ENCODE measurements at regions not wholly inside any gene's neighbourhood (a gene's known extent, or its start where the extent isn't known, plus 50 kb on each side); places are given as distances from the start of the nearest gene placed in this dataset.
"Not testable (repeated sequence)": the region's sequence is repeated elsewhere in the genome, so short reads cannot be mapped to it uniquely, and the experiment has no call there.

- DNase-seq (ENCODE audit: low spot score): no peak
Observed at GRCh38 chr2:235105821-235106359, 154.1 kb downstream of the SH3BP4 start.

DNA sequence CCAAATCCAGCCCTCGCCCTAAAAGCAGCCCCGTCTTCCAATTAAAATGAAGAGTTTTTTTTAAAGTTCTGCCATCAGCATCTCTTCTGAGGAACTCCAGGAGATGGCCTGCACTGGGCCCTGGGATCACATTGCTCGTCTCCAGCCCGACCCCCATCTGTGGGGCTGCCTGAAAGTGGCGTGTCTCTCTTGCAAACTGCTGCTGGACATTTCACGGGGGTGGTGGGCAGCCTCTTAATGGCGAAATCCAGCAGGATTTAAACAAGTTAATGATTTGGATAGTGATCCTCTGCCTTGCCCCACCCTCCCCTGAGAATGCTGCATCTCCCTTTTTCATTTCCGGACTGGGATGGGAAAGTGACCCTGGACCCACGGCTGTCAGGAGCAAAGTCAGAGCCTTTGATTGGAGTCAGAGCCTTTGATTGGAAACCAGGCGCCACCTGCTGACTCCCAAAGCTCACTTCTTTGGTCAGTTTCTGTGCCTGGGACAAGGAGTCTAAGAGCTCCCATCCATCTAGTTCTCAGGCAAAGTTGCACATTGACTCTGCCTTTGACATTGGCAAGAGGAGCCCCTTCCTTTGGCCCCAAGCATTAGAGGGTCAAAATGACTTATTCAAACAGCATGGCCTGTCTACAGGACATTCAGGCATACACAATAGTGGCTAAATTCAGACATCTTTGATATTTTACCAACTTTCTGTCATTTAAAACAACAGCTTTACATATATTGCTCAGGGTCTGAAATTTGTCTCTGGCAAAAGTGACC, 155.2 kb downstream of the SH3BP4 start:
- no peak for DNase-seq (ENCODE audit: low spot score)

- no peak for DNase-seq (ENCODE audit: low spot score)
Observed at GRCh38 chr2:235107640-235107951, 155.8 kb downstream of the SH3BP4 start.

- DNase-seq (ENCODE audit: low spot score): not testable (repeated sequence)
Observed at GRCh38 chr2:235109561-235109960, 157.7 kb downstream of the SH3BP4 start.

- DNase-seq (ENCODE audit: low spot score): no peak
Observed at GRCh38 chr2:235112365-235112764, 160.5 kb downstream of the SH3BP4 start.

DNA sequence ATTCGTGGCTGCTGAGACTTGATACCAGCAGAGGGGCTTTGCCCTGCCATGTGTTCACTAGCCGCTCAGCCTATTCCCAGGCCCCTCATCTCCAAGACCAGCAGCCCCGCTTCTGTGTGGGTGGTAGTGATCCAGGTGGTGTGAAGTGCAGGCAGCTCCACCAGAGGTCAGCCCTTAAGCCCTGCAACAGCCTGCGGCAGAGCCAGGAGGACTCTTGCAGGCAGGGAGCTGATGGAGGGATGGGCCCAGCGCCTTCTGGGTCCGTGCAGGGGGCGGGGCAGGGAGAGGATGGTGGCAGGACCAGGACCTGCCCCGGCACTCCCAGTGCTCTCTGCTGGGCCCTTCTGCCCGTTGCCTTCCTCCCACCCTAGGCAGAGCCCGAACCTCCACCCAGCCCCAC, 162.0 kb downstream of the SH3BP4 start:
- DNase-seq (ENCODE audit: low spot score): no peak

GRCh38 chr2:235114286-235114685, 162.5 kb downstream of the SH3BP4 start:
- no peak for DNase-seq (ENCODE audit: low spot score)

- no peak for DNase-seq (ENCODE audit: low spot score)
Observed at GRCh38 chr2:235115521-235115920, 163.7 kb downstream of the SH3BP4 start.

- no peak for DNase-seq (ENCODE audit: low spot score)
Observed at GRCh38 chr2:235116885-235117492, 165.2 kb downstream of the SH3BP4 start.

DNA sequence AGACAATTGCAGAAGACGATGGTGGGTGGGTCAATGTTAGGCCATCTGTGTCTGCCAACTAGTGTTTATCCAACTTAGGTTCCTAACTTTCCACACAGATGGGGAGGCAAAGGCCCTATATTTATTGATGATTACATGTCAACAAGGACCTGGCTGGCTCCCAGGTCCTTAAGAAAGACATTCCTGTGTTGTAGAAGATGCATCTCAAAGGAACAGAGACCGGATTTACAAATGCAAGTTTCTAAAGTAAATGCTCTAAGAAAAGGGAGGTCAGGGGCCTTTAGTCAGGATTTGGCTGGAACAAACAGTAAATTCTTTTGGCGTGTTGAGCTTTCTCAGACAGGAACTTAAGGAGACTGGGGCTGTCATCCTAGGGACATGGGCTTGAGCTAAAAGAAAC, 175.0 kb downstream of the SH3BP4 start:
- DNase-seq (ENCODE audit: low spot score): no peak

GRCh38 chr2:235127931-235128330, 176.1 kb downstream of the SH3BP4 start:
- DNase-seq (ENCODE audit: low spot score): no peak

- DNase-seq (ENCODE audit: low spot score): no peak
Observed at GRCh38 chr2:235129850-235130249, 178.0 kb downstream of the SH3BP4 start.

DNA sequence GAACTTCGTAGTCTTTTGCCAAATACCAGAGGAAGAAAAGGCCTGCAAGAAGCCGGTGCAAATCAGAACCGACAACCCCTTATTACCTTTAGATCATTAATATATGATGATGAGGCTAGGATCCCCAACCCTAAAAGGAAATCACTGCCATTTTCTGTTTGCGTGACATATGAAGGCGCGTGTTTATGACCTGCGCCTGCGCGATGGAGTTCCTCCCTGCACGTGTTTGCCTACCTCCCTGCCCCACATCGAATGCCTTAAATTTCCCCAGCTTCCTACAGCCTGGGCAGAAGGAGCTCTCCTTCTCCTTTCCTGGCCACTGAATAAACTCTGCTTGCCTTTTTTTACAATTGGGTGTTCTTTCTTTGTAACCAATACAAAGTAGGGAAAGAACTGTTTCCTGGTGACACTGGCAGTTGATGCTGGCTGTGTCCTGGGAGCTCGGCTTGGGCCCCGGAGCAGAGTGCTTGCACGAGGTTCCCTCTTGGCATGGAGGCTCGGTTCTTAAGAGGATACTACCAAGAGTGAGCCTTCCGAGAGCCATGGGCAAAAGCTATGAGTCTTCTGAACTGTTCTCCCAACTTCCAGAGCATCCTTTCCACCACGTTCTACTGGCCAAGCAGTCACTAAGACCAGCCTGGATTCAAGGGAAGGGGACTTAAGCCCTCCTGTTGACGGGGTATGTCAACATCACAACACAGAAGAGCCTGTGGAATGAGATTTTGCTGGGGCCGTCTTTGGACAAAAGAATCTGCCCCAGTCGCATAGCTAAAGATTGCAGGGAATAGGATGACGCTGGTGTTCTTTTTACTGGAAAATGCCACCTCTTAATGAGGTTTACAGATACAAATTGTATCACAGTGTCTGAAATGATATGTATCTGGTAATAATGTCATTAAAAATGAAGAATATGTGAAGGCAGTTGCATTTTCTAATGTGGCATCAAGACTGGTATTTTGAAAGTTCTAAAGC, 179.8 kb downstream of the SH3BP4 start:
- no peak for DNase-seq (ENCODE audit: low spot score)

GRCh38 chr2:235132651-235133050, 180.8 kb downstream of the SH3BP4 start:
- DNase-seq (ENCODE audit: low spot score): no peak

GRCh38 chr2:235133837-235134236, 182.0 kb downstream of the SH3BP4 start:
- DNase-seq (ENCODE audit: low spot score): no peak

DNA sequence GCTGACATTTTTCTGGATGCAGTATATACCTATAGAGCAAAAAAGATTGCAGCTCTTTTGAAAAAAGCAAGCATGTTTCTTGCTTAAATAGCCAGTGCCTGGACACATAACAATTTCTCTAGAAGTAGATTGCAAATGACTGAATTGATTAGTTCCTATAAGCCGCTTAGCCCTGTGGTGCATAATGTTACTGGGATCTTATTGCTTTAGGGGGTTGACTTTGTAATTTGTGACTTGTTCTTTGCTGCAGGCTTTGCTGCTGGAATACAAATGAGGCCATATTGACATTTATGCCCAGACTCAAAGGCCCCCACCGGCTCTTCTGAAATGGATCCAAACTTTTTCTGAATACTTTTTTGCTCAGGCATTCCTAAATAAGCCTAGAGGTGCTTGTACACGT, 182.6 kb downstream of the SH3BP4 start:
- DNase-seq (ENCODE audit: low spot score): no peak

- no peak for DNase-seq (ENCODE audit: low spot score)
Observed at GRCh38 chr2:235135195-235135965, 183.6 kb downstream of the SH3BP4 start.

- DNase-seq (ENCODE audit: low spot score): peak; percentile 33
Observed at GRCh38 chr2:235135990-235136561, 184.3 kb downstream of the SH3BP4 start.

DNA sequence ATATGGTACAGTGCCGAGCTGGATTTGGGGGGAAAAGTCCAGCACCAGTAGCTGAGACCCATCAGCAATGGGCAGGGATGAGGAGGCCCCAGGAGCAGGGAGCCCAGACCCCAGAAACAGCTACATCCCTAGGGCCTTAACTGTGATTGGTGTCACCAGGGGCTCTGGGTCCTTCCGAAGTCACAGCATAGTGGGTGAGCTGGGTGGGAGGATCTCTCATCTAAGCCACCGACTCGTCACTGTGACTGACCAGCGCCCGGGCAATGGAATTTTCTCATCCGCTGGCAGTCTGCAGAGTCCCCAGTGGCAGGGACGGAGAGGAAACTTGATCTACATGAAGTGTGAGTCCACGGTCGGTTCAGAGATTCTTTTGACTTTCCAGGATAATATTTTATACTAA, 186.5 kb downstream of the SH3BP4 start:
- no peak for DNase-seq (ENCODE audit: low spot score)

DNA sequence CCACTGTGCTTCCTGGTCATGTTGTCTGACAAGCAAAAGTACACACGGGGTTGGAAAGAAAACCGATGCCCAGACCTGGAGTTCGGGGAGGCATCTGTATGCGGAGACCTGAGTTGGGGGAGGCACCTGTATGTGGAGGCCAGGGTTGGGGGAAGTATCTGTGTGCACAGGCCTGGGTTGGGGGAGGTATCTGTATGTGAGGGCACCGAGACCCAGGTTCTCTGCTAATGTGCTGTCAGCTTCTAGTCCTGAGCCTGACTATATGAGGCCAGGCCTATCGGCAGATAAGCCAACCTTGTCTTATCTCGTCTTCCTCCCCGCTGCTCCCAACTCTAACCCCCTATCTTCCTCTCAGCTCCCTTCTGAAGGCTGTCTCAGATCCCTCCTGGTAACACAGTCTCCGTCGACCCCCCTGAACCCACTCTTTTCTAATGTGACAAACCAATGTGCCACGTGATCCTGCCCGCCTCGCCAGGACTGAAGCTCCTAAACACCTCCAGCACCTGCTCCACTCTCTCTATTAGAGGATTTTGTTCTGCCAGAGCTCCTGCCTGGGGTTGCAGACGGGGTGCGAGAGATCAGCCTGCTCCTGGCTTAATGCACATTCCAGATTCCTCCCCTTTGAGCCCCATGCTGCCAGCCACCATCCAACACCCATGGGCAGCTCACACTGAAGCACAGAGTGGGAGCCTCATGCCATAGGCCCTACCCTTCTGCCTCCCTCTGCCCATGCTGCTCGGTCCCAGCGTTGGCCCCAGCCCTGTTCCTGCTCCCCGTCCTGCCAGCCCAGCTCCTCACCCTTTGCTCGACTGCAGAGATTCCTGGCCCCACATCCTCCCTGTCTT, 188.4 kb downstream of the SH3BP4 start:
- DNase-seq (ENCODE audit: low spot score): no peak

DNA sequence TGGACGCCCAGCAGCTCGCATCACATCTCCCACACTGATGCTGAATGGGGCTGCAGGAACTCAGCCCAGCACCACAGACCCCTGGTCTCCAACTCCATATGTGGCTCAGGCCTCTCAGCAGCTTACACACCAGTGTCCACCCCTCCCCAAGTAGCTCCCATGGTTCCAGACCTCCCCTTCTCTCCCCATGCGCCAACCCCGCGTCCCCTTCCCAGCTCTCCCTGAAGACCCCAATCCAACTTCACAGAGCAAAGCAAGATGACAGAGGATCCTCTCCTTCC, 188.9 kb downstream of the SH3BP4 start:
- DNase-seq (ENCODE audit: low spot score): no peak

Data from germinal center (tissue), 1 donor.